Limb (tissue), 2 donors: ENCODE measurements at regions not wholly inside any gene's neighbourhood (a gene's known extent, or its start where the extent isn't known, plus 50 kb on each side); places are given as distances from the start of the nearest gene placed in this dataset.

Source experiments
- DNase-seq, 2 donors: peaks; one replicate each; pipeline ENCODE4 v3.0.0-alpha.2; 2016; ENCODE audit errors: extremely low spot score in 2 of 2

DNA sequence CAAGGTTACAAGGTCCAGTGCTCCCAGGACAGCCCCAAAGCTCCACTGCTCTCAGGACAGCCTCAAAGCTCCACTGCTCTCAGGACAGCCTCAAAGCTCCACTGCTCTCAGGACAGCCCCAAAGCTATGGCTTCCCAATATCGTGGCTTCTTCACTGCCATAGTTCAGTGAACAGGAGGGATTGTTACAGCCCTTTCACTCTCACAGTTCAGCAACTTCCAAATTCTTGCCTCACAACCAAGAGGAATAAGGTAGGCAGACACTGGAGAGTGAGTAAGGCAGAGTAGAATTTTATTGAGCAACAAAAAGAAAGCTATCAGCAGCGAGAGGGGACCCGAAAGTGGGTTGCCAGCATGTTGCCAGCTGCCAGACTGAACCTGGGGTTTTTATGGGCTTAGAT lies 277.6 kb downstream of the CDH10 start:
- no peak for DNase-seq

DNA sequence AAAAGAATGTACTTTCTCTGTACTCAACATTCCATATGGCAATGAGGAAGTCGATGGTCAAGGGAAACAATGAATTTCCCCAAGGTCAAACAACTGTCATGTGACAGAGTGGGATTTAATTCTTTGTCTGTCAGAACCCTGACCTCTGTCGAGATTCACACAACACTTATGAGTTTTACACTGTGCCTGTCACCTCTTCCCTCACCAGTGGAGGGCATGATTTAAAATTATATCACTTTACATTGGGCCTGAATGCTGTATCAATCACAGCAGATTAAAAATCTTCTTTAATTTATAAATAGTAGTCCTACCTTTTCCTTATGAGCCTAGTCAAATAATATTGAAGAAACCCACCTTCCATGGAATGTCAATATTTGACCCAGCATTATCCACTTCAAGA lies 276.7 kb downstream of the CDH10 start:
- no peak for DNase-seq

DNA sequence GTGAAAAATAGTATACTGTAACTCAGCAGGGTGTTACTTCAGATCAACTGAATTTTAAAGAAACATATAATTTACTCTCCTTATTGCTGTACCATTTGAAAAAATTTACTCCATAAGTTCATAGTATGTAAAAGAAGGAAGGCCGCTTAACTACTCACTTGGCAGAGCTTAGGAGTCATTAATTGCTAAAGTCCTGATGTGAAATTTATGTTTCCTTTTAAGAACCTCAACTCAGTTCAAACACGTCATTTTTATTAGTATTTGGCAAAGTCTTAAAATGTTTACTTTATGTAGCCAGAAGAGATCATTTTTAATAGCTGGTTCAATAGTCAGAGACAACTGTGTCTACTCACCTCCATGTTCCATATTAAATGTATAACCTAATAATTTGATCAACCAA lies 268.6 kb downstream of the CDH10 start:
- DNase-seq = no peak

DNA sequence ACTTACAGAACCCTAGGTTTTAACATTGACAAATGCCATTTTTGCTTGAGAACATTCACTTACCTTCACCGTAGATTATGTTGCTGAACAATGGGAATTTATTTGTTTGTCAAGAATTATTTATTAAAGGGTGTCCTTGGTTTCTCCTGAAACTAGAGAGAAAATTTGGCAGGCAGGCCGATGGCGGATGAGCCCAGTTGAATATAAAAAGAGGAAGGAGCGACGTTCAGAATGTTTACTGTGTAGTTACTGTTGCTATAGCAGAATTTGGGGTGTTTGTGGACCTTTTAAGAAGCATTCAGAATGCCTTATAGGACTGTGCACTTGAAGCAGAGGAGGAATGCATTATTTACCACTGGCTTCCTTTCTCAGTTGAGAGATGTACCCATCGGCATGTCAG lies 268.2 kb downstream of the CDH10 start:
- DNase-seq = no peak

DNA sequence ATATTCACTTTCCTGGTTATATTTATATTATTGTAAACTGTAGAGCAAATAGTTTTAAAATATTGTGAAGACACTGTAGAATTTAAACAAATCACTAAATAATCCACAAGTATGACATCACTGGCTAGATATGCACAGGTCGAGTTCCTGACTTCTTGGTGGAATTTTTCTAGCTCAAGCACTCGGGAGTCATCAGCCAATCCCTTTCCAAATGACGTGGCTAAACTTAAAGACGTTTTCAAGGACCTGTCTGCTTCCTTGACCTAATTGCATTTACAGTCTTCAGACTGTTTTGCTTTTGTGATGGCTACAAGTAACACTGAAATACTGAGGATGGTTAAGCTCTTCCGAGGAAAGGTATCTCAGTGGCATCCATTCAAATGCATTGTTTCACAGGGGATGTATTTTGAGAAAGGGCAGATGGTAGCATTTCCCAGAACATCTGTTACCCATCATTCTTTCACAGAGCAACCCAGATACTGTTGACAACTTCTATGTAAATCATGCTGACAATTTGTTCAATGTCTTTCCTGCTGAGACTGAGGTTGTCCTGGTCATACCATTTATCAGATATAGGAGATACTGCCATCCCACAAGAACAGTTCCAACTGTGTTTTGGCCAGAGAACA lies 262.8 kb downstream of the CDH10 start:
- peak in 1 of 2 donors; percentile 38 for DNase-seq

DNA sequence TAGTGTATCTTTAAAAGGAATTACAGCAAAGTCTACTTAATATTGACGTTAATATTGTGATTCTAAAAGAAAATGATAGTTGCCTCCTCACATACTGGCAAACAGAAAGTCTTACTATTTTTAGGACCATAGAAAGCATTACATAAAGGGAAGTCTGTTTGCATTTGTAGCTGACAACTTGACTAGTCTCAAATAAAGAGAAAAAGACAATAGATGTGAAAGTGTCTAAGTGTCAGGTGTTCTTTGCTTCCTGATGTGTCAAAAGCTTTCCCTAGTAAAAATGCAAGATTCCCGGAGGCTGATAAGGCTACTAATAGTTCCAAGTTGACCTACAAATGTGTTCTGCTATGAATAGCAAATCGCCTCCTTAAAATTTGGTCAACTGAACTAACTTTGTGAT lies 259.7 kb downstream of the CDH10 start:
- DNase-seq = no peak

DNA sequence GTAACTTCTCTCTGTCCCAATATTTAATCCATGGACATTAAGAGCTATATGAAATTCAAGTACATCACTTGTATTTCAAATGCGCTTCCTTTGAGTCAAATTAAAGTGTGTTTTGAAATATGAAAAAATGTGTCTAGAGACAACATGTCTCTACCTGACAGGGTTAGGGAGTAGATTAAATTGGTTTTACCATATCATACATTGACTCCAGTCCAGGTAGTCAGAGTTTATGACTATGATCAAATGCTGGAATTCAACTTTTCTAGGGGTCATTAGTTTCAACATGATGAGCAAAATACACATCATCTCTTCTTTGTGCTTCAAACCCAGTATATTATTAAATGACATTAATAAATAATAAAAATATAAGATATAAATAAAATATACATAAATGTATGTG lies 259.2 kb downstream of the CDH10 start:
- DNase-seq = no peak

DNA sequence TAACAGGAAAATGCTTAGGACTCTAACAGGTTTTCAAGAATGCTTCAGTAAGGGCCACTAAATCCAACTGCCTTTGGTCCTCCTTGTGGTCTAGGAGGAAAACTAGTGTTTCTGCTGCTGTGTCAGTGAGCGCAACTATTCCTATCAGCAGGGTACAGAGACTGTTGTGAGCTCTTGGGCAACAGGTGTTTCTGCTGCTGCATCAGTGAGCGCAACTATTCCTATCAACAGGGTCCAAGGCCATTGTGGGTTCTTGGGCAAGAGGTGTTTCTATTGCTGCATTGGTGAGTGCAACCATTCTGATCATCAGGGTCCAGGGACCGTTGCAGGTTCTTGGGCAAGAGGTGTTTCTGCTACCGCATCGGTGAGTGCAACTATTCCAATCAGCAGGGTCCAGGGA lies 256.3 kb downstream of the CDH10 start:
- no peak for DNase-seq

DNA sequence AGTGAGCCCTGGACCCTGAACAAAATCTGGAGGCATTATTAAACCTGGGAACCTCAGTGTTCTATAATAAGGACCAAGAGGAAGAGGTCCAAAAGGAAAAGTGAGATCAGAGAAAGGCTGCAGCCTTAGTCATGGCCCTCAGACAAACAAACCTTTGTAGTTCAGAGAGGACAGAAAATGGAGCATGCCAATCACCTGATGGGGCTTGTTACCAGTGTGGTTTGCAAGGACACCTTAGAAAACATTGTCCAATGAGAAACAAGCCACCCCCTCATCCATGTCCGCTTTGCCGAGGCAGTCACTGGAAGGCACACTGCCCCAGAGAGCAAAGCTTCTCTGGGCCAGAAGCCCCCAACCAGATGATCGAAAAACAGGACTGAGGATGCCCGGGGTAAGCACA lies 254.8 kb downstream of the CDH10 start:
- no peak for DNase-seq

DNA sequence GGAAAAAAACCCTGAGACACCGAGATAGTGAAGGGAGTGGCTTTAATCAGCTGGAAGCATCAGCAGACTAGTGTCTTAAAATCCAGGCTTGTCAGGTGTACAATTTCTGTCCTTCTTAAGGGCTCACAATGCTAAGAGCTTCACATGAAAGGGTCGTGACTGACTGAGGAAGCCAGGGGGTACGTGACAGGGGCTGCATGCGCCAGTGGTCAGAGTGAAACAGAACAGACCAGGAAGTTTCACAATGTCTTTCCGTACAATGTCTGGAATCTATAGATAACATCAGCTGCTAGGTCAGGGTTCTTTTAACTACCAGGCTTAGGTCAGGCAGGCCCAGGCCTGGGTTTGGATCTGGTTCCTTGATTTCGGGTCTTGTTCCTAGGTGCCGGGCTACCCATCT lies 253.0 kb downstream of the CDH10 start:
- no peak for DNase-seq

DNA sequence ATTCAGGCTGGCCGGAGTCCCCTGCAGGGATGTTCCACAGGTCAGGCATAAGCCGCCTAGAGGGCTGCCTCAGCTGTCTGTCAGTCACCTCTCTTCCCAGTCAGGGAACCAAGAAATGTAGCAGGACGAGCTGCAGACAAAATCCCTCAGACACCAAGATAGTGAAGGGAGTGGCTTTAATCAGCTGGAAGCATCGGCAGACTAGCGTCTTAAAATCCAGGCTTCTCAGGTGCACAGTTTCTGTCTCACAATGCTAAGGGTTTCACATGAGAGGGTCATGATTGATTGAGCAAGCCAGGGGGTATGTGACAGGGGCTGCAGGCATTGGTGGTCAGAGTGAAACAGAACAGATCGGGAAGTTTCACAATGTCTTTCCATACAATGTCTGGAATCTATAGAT lies 247.2 kb downstream of the CDH10 start:
- no peak for DNase-seq

DNA sequence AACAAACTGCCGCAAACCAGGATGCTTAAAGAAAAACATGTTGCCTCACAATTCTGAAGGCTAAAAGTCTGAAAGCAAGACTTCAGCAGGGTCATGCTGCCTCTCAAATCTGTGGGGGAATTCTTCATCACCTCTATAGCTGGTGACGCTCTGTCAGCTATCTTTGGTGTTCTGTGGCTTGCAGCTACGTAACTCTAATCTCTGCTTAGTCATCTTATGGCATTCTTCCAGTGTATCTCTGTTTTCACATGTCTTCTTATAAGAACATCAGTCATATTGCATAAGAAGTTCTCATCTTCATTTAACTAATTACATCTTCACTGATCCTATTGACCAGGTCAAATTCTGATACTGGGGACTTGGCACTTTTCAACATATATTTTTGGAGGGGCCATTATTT lies 243.0 kb downstream of the CDH10 start:
- no peak for DNase-seq

DNA sequence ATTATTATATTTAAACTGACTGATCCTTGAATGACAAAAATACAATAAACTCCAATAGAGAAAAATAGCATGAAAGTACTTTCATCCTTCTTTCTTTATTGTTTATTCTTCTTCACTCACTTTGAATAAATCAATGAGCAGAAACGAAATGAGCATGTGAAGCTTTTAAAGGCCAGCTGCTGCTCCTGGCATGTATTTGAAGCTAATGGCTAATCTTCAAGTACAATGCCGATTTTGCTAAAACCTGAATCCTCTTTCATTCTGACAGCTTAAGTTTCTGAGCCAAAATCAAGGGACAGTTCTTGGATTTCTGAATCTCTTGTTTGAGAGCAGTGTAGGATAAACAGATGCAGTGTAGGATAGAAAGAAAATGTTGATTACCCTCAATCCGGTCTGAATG lies 237.3 kb downstream of the CDH10 start:
- no peak for DNase-seq

DNA sequence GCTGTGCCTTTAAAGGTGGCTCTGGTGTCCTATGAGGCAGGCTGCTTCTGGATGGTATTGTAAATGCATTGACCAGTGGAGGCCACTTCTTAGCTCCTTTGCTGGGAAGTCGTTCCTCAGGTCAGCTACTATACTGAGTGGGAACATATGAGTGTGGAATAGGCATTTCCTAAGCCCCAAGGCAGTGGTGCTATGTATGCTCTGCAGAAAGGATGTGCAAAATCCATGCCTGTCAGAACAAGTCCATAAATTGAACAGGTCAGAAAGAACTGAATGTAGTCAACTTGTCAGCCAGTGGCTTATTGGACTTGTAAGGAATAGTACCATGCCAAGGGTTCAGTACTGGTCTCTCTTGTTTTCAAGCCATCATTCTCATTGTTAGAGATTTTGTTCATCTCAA lies 216.4 kb downstream of the CDH10 start:
- DNase-seq = no peak

DNA sequence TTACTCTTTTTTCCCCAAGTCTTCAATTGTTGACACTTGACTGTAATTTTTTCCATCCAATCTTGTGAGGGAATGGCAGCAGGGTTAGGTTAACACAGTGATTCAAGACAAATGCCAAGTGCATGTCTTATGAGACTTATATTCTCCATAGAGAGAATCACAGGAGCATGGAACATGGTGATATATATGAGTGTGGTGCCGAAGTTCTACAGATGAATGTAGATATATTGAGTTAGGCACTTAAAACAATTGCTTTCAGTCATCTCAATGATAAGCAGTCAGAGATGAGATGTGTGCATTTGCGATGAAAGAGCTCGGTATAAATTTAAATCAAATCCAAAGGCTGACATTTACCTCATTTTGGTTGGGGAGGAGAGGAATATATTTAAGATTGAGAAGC lies 211.2 kb downstream of the CDH10 start:
- no peak for DNase-seq
